HEK293 (cell line): ENCODE measurements at regions not wholly inside any gene's neighbourhood (a gene's known extent, or its start where the extent isn't known, plus 50 kb on each side); places are given as distances from the start of the nearest gene placed in this dataset.
A peak's percentile ranks its signal among the peaks of the same experiment; 100 is the strongest.

Experiments
- CTCF ChIP-seq: fragments of 450-650 bp; formaldehyde crosslinking; IDR thresholded peaks from 2 replicates; pipeline ENCODE4 v1.5.1; 2016; ENCODE audit warnings: missing biosample characterization, missing genetic modification characterization
- GLIS2 ChIP-seq: fragments of 450-650 bp; formaldehyde crosslinking; IDR thresholded peaks from 2 replicates; pipeline ENCODE4 v1.5.1; 2016; ENCODE audit warnings: missing biosample characterization, missing genetic modification characterization
- IKZF3 ChIP-seq: fragments of 450-650 bp; IDR thresholded peaks from 2 replicates; pipeline ENCODE4 v1.5.0; 2018; ENCODE audit warnings: missing biosample characterization, mild to moderate bottlenecking, missing genetic modification characterization, moderate library complexity
- SP2 ChIP-seq: fragments of 450-650 bp; formaldehyde crosslinking; IDR thresholded peaks from 2 replicates; pipeline ENCODE4 v1.5.1; 2016; ENCODE audit warnings: missing biosample characterization, missing genetic modification characterization
- ZBTB17 ChIP-seq: fragments of 450-650 bp; formaldehyde crosslinking; IDR thresholded peaks from 2 replicates; pipeline ENCODE4 v1.5.1; 2016; ENCODE audit warnings: missing biosample characterization, missing genetic modification characterization
- ZBTB8A ChIP-seq: fragments of 450-650 bp; formaldehyde crosslinking; IDR thresholded peaks from 2 replicates; pipeline ENCODE4 v1.5.1; 2016; ENCODE audit warnings: missing biosample characterization, missing genetic modification characterization
- ZNF629 ChIP-seq: fragments of 450-650 bp; formaldehyde crosslinking; IDR thresholded peaks from 2 replicates; pipeline ENCODE4 v1.5.1; 2017; ENCODE audit warnings: missing biosample characterization, missing genetic modification characterization
- ZNF677 ChIP-seq: fragments of 450-650 bp; IDR thresholded peaks from 2 replicates; pipeline ENCODE4 v1.5.0; 2018; ENCODE audit warnings: missing biosample characterization, mild to moderate bottlenecking, missing genetic modification characterization, moderate library complexity
- ZNF701 ChIP-seq: fragments of 450-650 bp; formaldehyde crosslinking; IDR thresholded peaks from 2 replicates; pipeline ENCODE4 v1.5.1; 2016; ENCODE audit warnings: missing biosample characterization, missing genetic modification characterization
- ZNF837 ChIP-seq: fragments of 450-650 bp; formaldehyde crosslinking; IDR thresholded peaks from 2 replicates; pipeline ENCODE4 v1.5.1; 2016; ENCODE audit warnings: missing biosample characterization, missing genetic modification characterization

GRCh38 chr6:10146715-10147451 is 268.0 kb downstream of the TFAP2A start:
- no peak for TF ChIP-seq GLIS2 (tag by site-specific recombination)
- TF ChIP-seq CTCF = no peak
- no peak for TF ChIP-seq ZNF701 (tag by site-specific recombination)
- TF ChIP-seq ZBTB8A (tag by site-specific recombination) = no peak
- TF ChIP-seq ZBTB17 (tag by site-specific recombination) = peak; percentile 45; the same call in 1 of the 2 replicates
- no peak for TF ChIP-seq SP2
- no peak for TF ChIP-seq ZNF677
- no peak for TF ChIP-seq ZNF629 (tag by site-specific recombination)
- no peak for TF ChIP-seq IKZF3 (tag by site-specific recombination)
- no peak for TF ChIP-seq ZNF837 (tag by site-specific recombination)
